H1 (cell line): ENCODE measurements at regions not wholly inside any gene's neighbourhood (a gene's known extent, or its start where the extent isn't known, plus 50 kb on each side); places are given as distances from the start of the nearest gene placed in this dataset.

Experiments used
- CTCF ChIP-seq, 3 experiments: IDR thresholded peaks; 1 replicate in 2 of 3; 2 replicates in 1 of 3; pipeline versions ENCODE4 v1.5.1 to v1.6.1; 2011; ENCODE audit warnings: low read length in 3 of 3, mild to moderate bottlenecking in 3 of 3, inconsistent platforms in 2 of 3, low read depth in 1 of 3, moderate library complexity in 1 of 3; ENCODE audit not compliant: insufficient read depth in 1 of 3; ENCODE audit errors: control extremely low read depth in 1 of 3
- EGR1 ChIP-seq: IDR thresholded peaks from 2 replicates; pipeline ENCODE4 v1.6.1; 2011; ENCODE audit warnings: low read depth, low read length, borderline replicate concordance
- EZH2 ChIP-seq: fragments of 200-600 bp; sonication (generic); IDR thresholded peaks from 2 replicates; pipeline ENCODE4 v1.7.1; 2012; ENCODE audit warnings: low read depth, mild to moderate bottlenecking, moderate library complexity, low read length, inconsistent platforms; ENCODE audit not compliant: severe bottlenecking
- JUND ChIP-seq: IDR thresholded peaks from 2 replicates; pipeline ENCODE4 v1.6.1; 2011; ENCODE audit warnings: mild to moderate bottlenecking, improper control_type of control experiment, low read length
- MAX ChIP-seq: IDR thresholded peaks from 2 replicates; pipeline ENCODE4 v1.6.1; 2012; ENCODE audit warnings: inconsistent platforms
- NRF1 ChIP-seq: IDR thresholded peaks from 2 replicates; pipeline ENCODE4 v1.6.1; 2011; ENCODE audit warnings: mild to moderate bottlenecking, low read depth, low read length, improper control_type of control experiment

- no peak for TF ChIP-seq JUND
- TF ChIP-seq NRF1 = no peak
- no peak for TF ChIP-seq EZH2
- no peak for TF ChIP-seq MAX
- TF ChIP-seq EGR1 = no peak
- TF ChIP-seq CTCF (IDR thresholded peaks at IDR 0.05; ENCODE audit: control extremely low read depth in 1 of 3, insufficient read depth in 1 of 3, low read depth in 1 of 3, low read length in 3 of 3) = no peak
Measured at GRCh38 chr12:105613887-105614286, 283.4 kb downstream of the C12orf75 start.
